ENCODE measurements at regions not wholly inside any gene's neighbourhood (a gene's known extent, or its start where the extent isn't known, plus 50 kb on each side); places are given as distances from the start of the nearest gene placed in this dataset.
"Not testable (repeated sequence)": the region's sequence is repeated elsewhere in the genome, so short reads cannot be mapped to it uniquely, and the experiment has no call there.

- H3K9me3 ChIP-seq; H3K79me2 ChIP-seq (ENCODE audit: insufficient read depth); H3K27ac ChIP-seq (ENCODE audit: low read depth in 2 of 2, low read length in 1 of 2); H2AFZ ChIP-seq (ENCODE audit: low read depth); POLR2A ChIA-PET; H3K4me3 ChIP-seq (ENCODE audit: low read depth in 2 of 2, low read length in 1 of 2); H3K9ac ChIP-seq; H3F3A ChIP-seq (replicated peaks; ENCODE audit: insufficient read depth); H3K4me2 ChIP-seq; DNase-seq; H3K36me3 ChIP-seq (replicated peaks in 1 of 2; ENCODE audit: control insufficient read depth in 1 of 2, insufficient read depth in 2 of 2, low read length in 1 of 2); H4K20me1 ChIP-seq (ENCODE audit: insufficient read depth); H3K4me1 ChIP-seq (ENCODE audit: control insufficient read depth in 1 of 2, insufficient read depth in 2 of 2, low read depth in 1 of 2, low read length in 1 of 2); H3K27me3 ChIP-seq (ENCODE audit: insufficient read depth); H3K9me2 ChIP-seq; CTCF ChIA-PET: not testable (repeated sequence)
- WGBS (ENCODE audit: low lambda C conversion rate), result 4% methylated on average over 5 of the region's 5 CpGs
Observed at GRCh38 chr11:54797906-54798305, 91.3 kb downstream of the OR4A5 start.

GRCh38 chr11:54832676-54833075 is 126.0 kb downstream of the OR4A5 start:
- ChIA-PET CTCF (interaction anchor here (1.2 kb wide), 1 partner anchor 24 kb away, joined by 3 read pairs; no protein-coding TSS in a partner anchor), POLR2A (no interaction called here)
- Histone ChIP-seq H3K27me3 (ENCODE audit: insufficient read depth) (no peaks in the 10 kb centered on the region), H3K4me1 (ENCODE audit: control insufficient read depth in 1 of 2, insufficient read depth in 2 of 2, low read depth in 1 of 2, low read length in 1 of 2) (no peaks in the 10 kb centered on the region), H3K9me3 (peaks cover 16% of the 10 kb centered on the region; the same call in 1 of the 2 replicates), H3K9me2 (no peaks in the 10 kb centered on the region), H3K9ac (no peak overlapping the region), H3K36me3 (replicated peaks in 1 of 2; ENCODE audit: control insufficient read depth in 1 of 2, insufficient read depth in 2 of 2, low read length in 1 of 2) (no peaks in the 10 kb centered on the region), H3K27ac (ENCODE audit: low read depth in 2 of 2, low read length in 1 of 2) (no peak overlapping the region), H4K20me1 (ENCODE audit: insufficient read depth) (no peaks in the 10 kb centered on the region), H3F3A (replicated peaks; ENCODE audit: insufficient read depth) (no peaks in the 10 kb centered on the region), H3K4me2 (no peak overlapping the region), H2AFZ (ENCODE audit: low read depth) (no peak overlapping the region), H3K4me3 (ENCODE audit: low read depth in 2 of 2, low read length in 1 of 2) (no peak overlapping the region), H3K79me2 (ENCODE audit: insufficient read depth) (no peaks in the 10 kb centered on the region)
- 0% methylated on average over 2 of the region's 3 CpGs for WGBS (ENCODE audit: low lambda C conversion rate)
- DNase-seq, result no peak
- TF ChIP-seq USF2 (IDR thresholded peaks at IDR 0.05; ENCODE audit: borderline replicate concordance, low read depth, low read length) (no peak), POLR2AphosphoS5 (IDR thresholded peaks at IDR 0.05; ENCODE audit: low read depth, low read length) (no peak), JUND (IDR thresholded peaks at IDR 0.05) (no peak), EP300 (IDR thresholded peaks at IDR 0.05; ENCODE audit: borderline replicate concordance in 1 of 2, low read depth in 1 of 2, low read length in 1 of 2) (no peak), SMC3 (IDR thresholded peaks at IDR 0.05; ENCODE audit: low read depth, low read length) (no peak), TEAD4 (IDR thresholded peaks at IDR 0.05; ENCODE audit: borderline replicate concordance, insufficient read depth) (no peak), ELF1 (IDR thresholded peaks at IDR 0.05) (no peak), GATA2 (CRISPR knock-in tag; IDR thresholded peaks at IDR 0.05) (no peak), USF1 (IDR thresholded peaks at IDR 0.05; ENCODE audit: borderline replicate concordance, low read depth) (no peak), NFIC (IDR thresholded peaks at IDR 0.05; ENCODE audit: borderline replicate concordance) (no peak), SIN3A (IDR thresholded peaks at IDR 0.05; ENCODE audit: borderline replicate concordance, low read depth, low read length) (no peak), NRF1 (IDR thresholded peaks at IDR 0.05; ENCODE audit: low read depth, low read length) (no peak), TCF12 (IDR thresholded peaks at IDR 0.05) (no peak), CTCF (IDR thresholded peaks at IDR 0.05) (no peak), CHD2 (IDR thresholded peaks at IDR 0.05; ENCODE audit: low read length, partially characterized antibody) (no peak), RFX5 (IDR thresholded peaks at IDR 0.05; ENCODE audit: low read length) (no peak), TAF1 (IDR thresholded peaks at IDR 0.05; ENCODE audit: borderline replicate concordance, low read depth, low read length) (no peak), IRF3 (IDR thresholded peaks at IDR 0.05; ENCODE audit: low read depth, low read length) (no peak)

GRCh38 chr11:54855047-54855446 is 148.4 kb downstream of the OR4A5 start:
- 0 out of 2 replicates have a peak, but pooled peaks cover 10% of the 10 kb centered on the region for H3K9me3 ChIP-seq
- DNase-seq; POLR2A ChIA-PET; H3K4me2 ChIP-seq; H3K9ac ChIP-seq; H3F3A ChIP-seq (replicated peaks; ENCODE audit: insufficient read depth); H3K79me2 ChIP-seq (ENCODE audit: insufficient read depth); H4K20me1 ChIP-seq (ENCODE audit: insufficient read depth); H3K27me3 ChIP-seq (ENCODE audit: insufficient read depth); H2AFZ ChIP-seq (ENCODE audit: low read depth); H3K4me1 ChIP-seq (ENCODE audit: control insufficient read depth in 1 of 2, insufficient read depth in 2 of 2, low read depth in 1 of 2, low read length in 1 of 2); CTCF ChIA-PET; H3K9me2 ChIP-seq; H3K27ac ChIP-seq (ENCODE audit: low read depth in 2 of 2, low read length in 1 of 2); H3K36me3 ChIP-seq (replicated peaks in 1 of 2; ENCODE audit: control insufficient read depth in 1 of 2, insufficient read depth in 2 of 2, low read length in 1 of 2); H3K4me3 ChIP-seq (ENCODE audit: low read depth in 2 of 2, low read length in 1 of 2): not testable (repeated sequence)
- 3% methylated on average over 3 of the region's 3 CpGs for WGBS (ENCODE audit: low lambda C conversion rate)
